DMS79 (cell line): ENCODE measurements at regions not wholly inside any gene's neighbourhood (a gene's known extent, or its start where the extent isn't known, plus 50 kb on each side); places are given as distances from the start of the nearest gene placed in this dataset.

Source experiments
- DNase-seq: peaks from one replicate; lab custom pipeline; 2025; lab: John Stamatoyannopoulos, UW

DNA sequence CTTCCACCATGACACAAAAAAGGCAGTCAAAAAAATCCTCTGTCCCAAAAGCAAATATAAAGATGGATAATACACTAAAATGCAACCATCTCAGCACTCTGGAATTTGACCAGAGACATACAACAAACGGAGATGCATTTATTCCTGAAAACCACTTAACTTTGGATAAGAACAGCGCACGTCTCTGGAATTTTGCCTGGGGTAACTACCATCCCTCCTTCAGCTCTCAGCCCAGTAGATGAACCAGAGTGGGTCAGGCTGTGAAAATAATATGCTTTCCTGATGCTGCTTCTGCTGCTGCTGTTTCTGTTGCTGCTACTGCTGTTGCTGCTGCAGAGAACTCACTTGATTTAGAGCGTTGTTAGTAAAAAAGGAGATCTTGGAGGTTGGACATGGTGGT lies 133.8 kb upstream of the ACVR2A start:
- no peak for DNase-seq

DNA sequence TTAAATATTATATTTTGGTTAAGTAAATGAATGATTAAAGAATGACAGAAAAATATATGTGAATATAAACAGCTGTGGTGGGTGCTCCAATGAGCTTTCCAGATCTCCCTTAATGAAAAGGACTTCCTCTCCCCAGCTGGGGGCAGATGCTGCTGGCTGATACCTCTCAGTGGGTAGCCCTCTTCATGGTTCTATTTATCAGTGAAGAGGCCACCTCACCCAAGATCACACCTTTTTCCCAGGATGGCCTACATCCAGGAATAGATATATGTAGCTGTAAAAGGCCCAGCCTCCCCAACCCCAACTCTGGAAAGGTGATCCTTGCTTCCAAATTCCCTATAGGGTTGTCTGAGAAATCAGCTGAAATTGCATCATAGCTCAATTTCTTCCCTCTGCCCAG lies 135.2 kb upstream of the ACVR2A start:
- no peak for DNase-seq

DNA sequence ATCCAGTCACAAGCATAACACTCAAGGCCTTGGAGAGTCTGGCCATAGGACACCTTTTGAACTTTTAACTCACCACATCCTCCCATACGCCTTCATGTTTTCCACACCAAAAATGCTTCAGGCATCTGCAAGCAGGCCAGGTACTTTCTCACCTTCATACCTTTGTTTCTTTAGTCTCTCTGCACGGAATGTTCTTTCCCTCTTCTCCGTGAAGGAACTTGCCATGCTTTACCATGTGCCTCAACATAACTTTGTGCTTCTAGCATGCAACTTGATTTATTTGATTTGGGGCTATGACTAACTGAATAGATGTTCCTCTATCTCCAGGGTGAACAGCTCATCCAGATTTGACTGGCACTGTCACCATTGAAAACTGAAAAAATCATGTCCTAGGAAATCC lies 141.7 kb upstream of the ACVR2A start:
- DNase-seq, result no peak

DNA sequence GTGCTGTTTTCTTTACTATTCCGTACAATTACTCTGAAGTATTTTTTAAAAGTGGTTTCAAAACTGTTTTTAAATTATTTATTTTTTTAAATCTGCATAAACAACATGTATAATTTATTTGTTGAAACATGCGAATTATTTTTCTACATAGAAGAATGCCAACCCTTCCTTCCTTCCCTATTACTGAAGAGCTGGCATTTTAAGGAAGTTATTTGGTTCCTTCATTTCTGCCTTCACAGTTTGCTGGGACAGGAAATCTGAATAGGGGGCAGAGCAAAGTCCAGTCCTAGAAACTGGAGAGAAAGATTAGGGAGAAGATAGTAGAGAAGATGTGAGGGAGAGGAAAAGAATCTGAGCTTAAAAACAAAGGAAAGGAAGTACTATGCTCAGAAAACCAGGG lies 146.7 kb upstream of the ACVR2A start:
- no peak for DNase-seq

DNA sequence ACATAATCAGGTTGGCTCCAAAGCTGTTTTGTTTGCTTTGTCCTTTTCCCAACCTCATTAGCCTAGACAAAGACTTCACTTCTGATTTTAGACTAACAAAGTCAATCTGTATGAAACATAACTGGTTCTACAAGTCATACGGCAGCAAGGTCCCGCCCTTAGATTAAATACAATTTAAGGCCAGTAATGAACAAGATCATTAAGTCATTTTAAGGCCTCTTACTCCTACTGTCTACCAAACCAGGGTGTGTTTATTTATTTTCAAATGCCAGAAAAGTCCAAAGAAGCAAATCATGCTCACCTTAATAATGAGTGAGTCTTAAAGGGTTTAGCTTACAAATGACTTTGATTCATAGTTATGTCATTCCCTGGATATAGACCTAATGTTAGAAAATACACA lies 148.4 kb upstream of the ACVR2A start:
- DNase-seq, result no peak

DNA sequence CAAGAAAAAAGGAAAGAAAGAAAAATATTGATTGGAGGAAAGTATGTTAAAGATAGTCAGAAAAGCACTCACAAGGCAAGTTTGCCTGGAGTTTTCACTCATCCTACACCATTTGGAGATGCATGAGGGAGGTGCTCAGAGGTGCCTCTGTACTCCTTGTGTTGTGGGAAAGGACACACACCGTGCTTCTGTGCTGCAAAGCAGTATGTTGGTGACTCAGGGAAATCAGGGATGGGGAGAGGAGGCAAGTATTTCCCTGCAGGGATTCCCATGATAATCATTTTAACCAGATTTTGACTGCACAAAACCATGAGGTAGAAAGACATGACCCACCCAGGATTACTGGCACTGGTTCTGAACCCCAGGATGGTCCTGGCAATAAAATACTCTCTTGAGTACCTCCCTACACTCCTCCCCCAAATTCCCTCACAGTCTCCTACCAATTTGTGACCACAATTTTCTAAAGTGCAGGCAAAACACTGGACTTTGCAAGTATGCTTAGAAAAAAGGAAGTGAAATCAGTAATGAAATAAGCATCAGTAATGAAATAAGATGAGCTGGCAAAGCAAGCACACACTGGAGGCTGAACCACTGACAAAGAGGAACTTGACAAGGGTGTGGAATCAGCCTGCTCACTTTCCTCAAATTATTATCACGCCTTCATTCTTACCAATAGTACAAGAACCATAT lies 155.5 kb upstream of the ACVR2A start:
- no peak for DNase-seq

DNA sequence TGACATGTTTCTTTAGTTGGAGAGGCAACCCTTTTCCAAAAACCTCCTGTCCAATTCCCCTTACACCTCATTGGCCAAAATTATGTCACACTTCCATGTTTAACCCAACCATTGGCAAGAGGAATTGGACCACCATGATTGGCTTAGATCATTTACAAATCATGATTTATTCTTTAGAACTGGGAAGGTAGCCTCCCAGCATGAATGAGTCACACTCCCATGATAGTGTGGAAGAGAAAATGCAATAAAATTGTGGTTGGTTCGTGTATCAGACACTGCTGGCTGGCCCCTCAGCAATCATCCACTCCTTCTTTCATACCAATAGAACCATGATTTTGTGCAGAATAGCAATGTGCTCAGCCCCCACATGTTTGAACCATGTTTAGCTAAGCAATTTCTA lies 156.6 kb upstream of the ACVR2A start:
- DNase-seq, result no peak

DNA sequence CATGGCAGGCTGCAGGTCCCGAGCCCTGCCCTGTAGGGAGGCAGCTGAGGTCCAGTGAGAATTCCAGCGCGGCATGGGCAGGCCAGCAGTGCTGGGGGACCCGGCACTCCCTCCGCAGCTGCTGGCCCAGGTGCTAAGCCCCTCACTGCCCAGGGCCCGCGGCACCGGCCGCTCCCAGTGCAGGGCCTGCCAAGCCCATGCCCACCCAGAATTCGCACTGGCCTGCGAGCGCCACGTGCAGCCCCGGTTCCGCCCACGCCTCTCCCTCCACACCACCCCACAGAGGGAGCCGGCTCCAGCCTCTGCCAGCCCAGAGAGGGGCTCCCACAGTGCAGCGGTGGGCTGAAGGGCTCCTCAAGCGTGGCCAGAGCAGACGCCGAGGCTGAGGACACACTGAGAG lies 158.5 kb upstream of the ACVR2A start:
- no peak for DNase-seq

DNA sequence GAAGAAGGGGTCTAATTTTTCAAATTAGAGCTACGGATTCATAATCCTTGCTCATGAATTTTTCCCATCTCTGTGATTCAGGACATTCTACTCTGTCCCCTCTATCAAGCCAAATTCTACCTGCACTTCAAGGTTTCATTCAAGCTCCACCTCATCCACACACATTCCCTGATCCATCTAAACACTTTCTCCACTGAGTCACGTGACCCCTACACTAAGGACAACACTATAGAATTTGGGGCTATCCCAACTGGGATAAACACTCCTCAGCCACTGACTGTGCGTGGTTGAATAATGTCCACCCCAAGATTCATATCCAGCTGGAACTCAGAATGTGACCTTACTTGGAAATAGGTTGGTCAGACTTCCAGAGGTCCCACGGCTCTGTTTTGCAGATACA lies 159.9 kb upstream of the ACVR2A start:
- no peak for DNase-seq

DNA sequence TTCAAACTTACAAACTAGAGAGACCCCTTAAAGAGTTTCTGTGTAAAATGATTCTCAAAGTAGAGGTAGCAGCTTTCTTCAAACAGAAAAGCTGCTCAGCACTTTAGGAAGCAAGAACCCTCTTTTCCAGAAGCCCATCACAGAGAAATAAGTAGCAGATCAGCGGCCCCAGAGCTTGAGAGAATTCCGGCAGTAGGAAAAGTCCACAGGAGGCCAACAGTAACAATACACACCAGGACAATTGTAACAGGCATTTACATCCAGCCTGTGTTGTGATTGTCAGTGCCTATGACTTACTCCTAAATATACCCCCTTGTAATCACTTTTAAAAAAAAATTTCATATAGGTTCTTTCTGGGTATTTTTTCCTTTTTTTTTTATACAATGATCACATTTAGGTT lies 161.4 kb upstream of the ACVR2A start:
- DNase-seq, result no peak

DNA sequence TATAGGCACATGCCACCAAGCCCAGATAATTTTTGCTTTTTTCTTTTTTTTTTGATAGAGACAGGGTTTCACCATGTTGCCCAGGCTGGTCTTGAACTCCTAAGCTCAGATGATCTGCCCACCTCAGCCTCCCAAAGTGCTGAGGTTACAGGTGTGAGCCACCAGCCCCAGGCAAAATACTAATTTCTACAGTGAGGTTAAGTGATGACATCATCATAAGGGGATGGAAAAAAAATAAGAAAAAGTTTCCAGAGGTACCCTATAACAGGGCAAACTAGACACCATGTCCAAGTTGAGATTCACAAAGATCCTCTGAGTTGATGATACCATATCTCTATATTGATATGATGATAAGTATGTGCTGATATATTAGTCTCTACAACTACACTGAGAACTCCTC lies 163.7 kb upstream of the ACVR2A start:
- DNase-seq, result no peak

DNA sequence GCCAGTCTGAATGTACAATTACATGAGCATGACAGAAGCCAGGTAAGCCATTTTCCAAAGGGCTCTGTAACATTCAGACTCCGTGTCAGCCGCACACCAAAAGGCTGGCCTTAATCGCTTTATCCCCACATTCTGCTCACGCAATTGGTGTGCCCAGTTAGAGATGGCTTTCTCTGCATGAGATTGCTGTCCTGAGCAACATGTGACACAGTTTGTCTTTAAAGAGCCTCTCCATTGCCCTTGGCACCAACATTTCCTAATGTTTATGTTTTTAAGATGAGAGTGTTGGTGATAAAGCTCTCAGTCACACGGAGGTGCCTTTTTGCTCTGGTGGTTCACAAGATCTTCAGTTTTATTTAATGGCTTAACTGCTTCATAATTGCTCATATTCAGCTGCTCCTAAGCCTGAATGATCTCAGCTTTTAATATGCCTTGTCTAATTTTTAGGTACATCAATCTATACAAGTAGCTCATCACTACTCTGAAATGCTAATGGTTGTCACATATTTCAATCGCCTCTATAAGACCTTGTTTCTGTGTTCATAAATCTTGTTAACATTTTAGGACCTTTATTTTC lies 164.8 kb upstream of the ACVR2A start:
- DNase-seq, result peak; percentile 56

DNA sequence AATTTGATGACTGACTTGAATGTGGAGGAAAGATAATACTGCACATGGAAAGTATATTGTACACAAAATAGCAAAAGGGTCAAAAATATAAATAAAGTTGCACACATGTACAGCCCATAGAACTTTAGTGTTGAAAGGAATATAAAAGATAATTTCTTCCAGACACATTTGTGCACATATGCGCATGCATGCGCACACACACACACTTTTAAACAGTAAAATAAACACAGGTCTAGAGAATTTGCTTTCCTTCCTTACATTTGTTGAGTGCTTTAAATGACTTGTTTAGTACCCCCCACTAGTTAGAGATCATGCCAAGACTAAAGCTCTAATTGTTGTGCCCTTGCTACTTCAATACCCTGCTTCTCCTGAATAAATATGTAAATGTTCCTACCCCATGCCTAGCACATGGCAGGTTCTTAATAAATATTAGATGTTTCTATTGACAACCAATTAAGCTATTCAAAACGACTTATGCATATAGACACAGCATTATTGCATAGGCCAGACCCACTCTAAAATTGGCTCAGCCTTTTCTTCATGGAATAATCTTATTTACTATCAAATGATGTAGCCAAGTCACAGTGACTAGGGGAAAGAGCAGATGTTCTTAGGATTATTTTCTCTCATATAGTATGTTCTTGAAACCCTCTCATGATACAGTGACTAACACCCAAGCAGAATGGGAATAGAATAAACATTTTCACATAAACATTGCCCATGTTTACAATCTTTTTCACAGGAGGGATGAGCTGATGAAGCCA lies 165.5 kb upstream of the ACVR2A start:
- DNase-seq, result peak; percentile 41

DNA sequence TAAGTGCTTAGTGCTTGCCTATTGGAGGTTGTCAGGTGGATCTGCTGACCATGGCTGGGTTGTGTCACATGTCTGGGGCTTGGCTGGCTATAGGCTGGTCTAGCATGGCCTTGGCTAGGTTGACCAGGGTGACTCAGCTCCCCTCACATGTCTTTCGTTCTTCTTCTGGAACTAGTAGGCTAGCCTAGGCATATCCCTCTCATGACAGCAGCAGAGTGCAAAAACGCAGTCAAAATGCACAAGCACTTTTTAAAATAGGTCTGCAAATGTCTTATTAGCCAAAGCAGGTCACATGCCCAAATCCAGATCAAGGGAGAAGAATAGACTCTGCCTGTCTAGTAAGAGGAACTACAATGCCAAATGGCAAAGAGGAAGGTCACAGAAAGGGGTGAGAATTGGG lies 179.7 kb upstream of the ACVR2A start:
- DNase-seq, result no peak

DNA sequence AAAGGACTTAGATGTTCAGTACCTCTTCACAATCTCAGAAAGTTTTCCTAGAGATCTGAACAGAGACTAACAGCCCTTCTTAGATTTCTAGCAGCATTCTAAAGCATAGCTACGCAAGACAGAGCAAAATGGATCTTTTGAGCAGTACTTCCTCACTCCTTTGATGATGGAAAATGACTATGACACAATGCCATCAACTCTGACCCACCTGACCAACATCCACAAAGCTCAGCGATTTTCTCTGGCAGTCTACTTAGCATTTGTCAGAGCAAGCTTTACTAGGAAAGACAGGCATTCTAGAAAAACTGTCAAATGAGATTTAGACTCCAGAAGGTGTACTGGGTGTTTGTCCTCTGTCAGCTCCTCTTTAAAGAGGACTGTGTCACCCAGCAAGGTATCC lies 180.9 kb upstream of the ACVR2A start:
- no peak for DNase-seq

DNA sequence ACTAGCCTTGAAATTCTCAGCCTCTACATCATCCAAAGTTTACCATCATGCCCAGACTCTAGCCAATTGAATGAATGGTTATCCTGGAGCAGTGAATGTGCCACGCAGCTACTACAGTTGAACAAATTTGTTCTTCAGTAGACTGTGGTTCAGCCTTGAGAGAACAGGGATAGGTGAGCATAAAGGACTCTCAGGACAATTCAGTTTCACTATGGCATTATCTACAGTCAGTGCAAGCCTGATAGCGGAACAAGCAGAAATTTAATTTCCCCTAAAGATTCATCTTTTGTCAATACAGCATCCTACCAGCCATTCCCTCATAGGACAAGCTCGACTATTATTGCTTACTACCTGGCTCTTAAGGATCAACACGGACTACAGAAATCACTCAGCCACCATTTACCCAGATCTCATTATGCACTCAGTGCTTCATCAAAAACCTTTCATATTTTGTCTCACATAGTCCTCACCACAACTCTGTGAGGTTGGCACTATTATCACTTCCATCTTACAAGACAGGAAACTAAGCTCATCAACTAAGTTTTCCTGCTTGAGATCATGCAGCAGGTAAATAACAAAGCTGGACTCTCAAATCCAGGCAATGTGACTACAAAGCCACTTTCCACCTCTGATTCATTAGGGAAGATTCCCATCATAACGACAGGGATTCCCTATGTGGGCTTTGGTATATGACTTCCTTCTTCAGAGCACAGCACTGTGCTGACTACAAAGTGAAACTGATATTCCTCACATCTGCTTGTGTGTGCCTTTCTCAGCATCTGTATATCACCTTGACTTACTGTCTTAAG lies 181.5 kb upstream of the ACVR2A start:
- DNase-seq, result no peak

DNA sequence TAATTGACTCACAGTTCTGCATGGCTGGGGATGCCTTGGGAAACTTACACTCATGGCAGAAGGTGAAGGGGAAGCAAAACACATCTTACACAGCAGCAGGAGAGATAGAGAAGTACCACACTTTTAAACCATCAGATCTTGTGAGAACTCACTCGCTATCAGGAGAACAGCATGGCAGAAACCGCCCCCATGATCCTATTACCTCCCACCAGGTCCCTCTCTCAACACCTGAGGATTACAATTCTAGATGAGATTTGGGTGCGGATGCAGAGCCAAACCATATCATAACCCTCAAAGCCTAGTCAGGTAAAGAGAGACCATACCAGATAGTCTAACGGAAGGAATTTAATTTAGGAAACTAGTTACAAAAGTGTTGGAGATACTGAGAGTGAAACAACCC lies 182.6 kb upstream of the ACVR2A start:
- no peak for DNase-seq

DNA sequence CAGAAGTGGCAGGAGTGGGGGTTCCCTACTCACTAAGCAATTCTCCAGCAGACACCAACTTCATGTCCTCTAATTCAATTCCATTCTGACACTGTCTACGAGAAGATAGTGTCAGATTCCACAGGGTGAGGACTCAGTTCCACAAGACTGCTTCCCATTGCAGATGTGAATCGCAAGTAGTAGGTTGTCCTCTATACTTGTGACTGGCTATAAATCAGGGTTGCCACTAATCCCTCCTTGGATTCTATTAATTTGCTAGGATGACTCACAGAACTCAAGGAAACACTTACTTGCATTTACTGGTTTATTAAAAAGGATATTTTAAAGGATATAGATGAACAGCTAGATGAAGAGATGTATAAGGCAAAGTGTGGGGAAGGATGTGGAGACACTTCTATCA lies 184.1 kb upstream of the ACVR2A start:
- no peak for DNase-seq

DNA sequence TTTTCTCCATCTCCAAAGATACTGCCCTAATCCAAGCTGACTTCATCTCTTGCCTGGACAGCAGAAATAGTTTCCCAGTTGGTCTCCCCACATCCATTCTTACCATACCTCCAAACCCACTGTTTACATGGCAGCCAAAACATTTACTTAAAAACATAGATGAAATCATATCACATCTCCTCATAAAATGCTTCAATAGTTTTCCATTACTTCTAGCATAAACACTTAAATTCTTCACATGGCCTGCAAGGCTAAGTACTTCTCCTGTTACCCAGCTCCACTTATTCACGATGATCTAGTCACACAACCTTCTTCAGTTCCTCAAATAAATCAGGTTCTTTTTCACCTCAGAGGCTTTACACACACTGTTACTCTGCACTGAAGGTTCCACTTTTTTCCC lies 185.8 kb upstream of the ACVR2A start:
- DNase-seq, result peak; percentile 65

DNA sequence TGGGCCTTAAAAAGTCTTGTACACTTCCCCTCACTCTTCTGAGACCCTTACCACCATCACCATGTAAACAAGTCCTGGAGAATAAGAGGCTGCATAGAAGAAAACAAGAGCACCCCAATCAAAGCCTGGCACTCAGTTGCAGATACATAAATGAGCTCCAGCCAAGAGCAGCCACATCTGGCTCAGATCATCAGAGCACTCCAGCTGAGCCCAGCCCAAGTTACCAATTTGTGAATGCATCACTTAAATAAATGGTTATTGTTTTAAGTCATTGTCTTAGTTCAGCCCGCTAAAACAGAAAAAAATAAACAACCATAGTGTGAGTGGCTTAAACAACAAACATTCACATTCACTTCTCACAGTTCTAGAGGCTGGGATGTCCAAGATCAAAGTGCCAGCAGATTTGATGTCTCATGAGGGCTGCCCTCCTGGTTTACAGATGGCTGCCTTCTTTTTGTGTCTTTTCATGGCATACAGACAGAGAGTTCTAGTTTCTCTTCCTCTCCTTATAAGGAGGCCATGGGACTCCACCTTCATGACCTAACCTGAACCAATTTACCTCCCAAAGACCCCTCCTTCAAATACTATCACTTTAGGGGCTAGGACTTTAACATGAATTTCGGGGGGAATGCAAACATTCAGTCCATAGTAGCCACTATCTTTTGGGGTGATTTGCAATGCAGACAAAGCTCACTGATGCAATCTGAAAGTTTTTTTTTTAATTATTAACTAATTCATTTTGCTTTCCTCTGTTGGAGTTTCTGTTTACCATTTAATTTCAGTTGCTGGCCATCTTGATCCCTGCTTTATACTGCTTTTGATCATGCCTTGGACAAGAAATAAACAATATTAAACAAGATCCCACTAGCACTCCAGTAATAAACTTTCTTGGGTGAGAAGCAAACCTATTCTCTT lies 187.5 kb upstream of the ACVR2A start:
- DNase-seq, result no peak

DNA sequence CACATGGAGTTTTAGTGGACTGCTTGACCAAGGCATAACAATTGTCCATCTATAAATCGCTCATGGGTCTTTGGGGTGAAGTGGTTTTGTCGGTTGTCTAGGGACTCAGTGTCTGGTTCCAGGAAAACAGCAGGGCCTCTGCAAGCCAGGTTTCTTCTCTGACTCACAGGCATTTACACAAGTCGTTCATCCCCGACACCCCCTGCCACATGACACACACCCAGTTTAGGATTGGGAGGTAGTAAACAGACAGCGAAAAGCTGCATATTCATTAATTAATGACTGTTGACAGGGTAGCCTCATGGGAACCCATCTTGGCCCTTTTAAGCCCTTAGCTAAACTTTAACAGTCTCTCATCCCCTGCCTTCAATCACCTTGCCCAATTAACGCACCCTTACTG lies 194.8 kb upstream of the ACVR2A start:
- peak; percentile 22 for DNase-seq

DNA sequence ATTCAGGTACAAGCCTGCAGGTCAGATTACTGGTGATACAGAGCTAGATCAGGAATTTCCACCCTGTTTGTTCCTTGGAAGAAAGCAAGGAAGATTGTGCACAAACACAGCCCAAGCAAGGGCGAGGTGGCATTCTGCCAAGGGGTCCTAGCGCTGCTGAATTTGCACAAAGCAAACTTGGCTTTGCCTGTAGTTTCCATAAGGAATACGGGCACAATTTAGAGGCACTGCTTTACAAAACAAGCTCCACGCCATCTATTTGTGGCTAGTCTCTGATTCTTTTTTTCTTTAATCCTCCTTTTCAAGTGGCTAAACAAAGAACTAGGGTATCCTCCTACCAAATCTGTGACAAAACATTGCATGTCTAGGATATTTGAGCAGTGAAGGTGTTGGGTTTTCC lies 195.5 kb upstream of the ACVR2A start:
- no peak for DNase-seq
